ENCODE measurements at regions not wholly inside any gene's neighbourhood (a gene's known extent, or its start where the extent isn't known, plus 50 kb on each side); places are given as distances from the start of the nearest gene placed in this dataset.

DNA sequence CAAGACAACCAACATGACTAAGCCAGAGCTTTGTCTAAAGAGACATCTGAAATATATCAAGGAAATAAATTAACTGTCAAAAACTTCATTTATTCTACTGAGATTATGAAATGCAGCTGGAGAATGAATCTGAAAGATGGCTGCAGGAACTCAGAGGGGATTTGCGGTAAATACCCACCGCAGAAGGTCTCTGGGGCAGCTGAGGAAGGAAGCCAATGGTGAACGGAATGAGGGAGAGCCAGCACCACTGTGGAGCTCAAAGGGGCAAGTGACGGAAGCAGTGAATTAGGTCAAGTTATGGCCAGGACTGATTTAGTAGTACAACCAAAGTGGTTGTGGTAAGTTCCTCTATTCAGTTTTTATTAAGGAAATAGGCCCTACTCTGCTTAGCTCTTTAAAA lies 215.3 kb upstream of the GLI3 start:
- Histone ChIP-seq H4K20me1 (replicated peaks; ENCODE audit: control insufficient read depth, extremely low read depth, insufficient read depth, low read length) (no peaks in the 10 kb centered on the region), H3K36me3 (ENCODE audit: control insufficient read depth in 2 of 2, extremely low read depth in 1 of 2, insufficient read depth in 2 of 2, low read length in 2 of 2) (no peaks in the 10 kb centered on the region), H2AFZ (ENCODE audit: low read depth, low read length) (no peak overlapping the region), H3K9ac (replicated peaks; ENCODE audit: extremely low read depth, insufficient read depth, low read length) (no peak overlapping the region), H3K27ac (ENCODE audit: insufficient read depth, low read depth, low read length) (no peak overlapping the region), H3K79me2 (ENCODE audit: control insufficient read depth, insufficient read depth, low read length) (no peaks in the 10 kb centered on the region), H3K9me3 (replicated peaks; ENCODE audit: control insufficient read depth, insufficient read depth, low read length) (no peaks in the 10 kb centered on the region), H3K4me3 (replicated peaks in 1 of 3; ENCODE audit: insufficient read depth in 1 of 3, low read depth in 1 of 3, low read length in 3 of 3) (no peak overlapping the region), H3K27me3 (ENCODE audit: control insufficient read depth in 2 of 2, insufficient read depth in 2 of 2, low read length in 2 of 2) (no peaks in the 10 kb centered on the region), H3K9me1 (replicated peaks; ENCODE audit: control insufficient read depth, extremely low read depth, insufficient read depth, low read length) (no peaks in the 10 kb centered on the region), H3K4me2 (ENCODE audit: insufficient read depth, low read length) (no peak overlapping the region), H3K4me1 (ENCODE audit: control insufficient read depth, extremely low read depth, insufficient read depth, low read length) (no peaks in the 10 kb centered on the region)
- TF ChIP-seq, protein P1, sequence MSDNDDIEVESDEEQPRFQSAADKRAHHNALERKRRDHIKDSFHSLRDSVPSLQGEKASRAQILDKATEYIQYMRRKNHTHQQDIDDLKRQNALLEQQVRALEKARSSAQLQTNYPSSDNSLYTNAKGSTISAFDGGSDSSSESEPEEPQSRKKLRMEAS (IDR thresholded peaks at IDR 0.05; ENCODE audit: insufficient read depth, insufficient read length), result no peak
- TF ChIP-seq EZH2 (IDR thresholded peaks at IDR 0.05; ENCODE audit: borderline replicate concordance, low read depth, low read length, severe bottlenecking) (no peak), MYC (IDR thresholded peaks at IDR 0.05; ENCODE audit: low read depth, low read length) (no peak), POLR2A (IDR thresholded peaks at IDR 0.05; ENCODE audit: low read depth, low read length) (no peak), POLR2AphosphoS5 (IDR thresholded peaks at IDR 0.05; ENCODE audit: insufficient read depth, low read depth, low read length) (no peak), FOS (IDR thresholded peaks at IDR 0.05; ENCODE audit: borderline replicate concordance, insufficient read depth, low read length) (no peak), JUN (IDR thresholded peaks at IDR 0.05; ENCODE audit: borderline replicate concordance, insufficient read depth, insufficient read length, low read depth) (no peak), GATA2 (IDR thresholded peaks at IDR 0.05; ENCODE audit: insufficient read depth, insufficient read length, low read depth, low read length) (no peak)
- TF ChIP-seq, protein P2, sequence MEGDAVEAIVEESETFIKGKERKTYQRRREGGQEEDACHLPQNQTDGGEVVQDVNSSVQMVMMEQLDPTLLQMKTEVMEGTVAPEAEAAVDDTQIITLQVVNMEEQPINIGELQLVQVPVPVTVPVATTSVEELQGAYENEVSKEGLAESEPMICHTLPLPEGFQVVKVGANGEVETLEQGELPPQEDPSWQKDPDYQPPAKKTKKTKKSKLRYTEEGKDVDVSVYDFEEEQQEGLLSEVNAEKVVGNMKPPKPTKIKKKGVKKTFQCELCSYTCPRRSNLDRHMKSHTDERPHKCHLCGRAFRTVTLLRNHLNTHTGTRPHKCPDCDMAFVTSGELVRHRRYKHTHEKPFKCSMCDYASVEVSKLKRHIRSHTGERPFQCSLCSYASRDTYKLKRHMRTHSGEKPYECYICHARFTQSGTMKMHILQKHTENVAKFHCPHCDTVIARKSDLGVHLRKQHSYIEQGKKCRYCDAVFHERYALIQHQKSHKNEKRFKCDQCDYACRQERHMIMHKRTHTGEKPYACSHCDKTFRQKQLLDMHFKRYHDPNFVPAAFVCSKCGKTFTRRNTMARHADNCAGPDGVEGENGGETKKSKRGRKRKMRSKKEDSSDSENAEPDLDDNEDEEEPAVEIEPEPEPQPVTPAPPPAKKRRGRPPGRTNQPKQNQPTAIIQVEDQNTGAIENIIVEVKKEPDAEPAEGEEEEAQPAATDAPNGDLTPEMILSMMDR (IDR thresholded peaks at IDR 0.05; ENCODE audit: extremely low read depth in 1 of 2, insufficient read depth in 1 of 2, low read depth in 1 of 2, low read length in 2 of 2), result no peak
- FAIRE-seq (no peak), DNase-seq (ENCODE audit: low read depth, low spot score) (no peak)
- BruUV-seq (replicated peaks), result no TSS peak
- dilution Hi-C loops (cut with MboI; ENCODE audit: extremely low pct_ligation_motif_present, low sequenced_read_pairs), result no loop called here
- ChIA-PET CTCF (no interaction called here), POLR2A (no interaction called here)
- intact Hi-C loops (cut with micrococcal nuclease), result no loop called here
